Right atrium auricular region (tissue), 2 donors: ENCODE measurements at regions not wholly inside any gene's neighbourhood (a gene's known extent, or its start where the extent isn't known, plus 50 kb on each side); places are given as distances from the start of the nearest gene placed in this dataset.

Source experiments
- DNase-seq: peaks from one replicate; pipeline ENCODE4 v3.0.0-alpha.2; 2019; ENCODE audit warnings: low spot score
- H3K27ac ChIP-seq, 2 donors: fragments of 200-600 bp; sonication (generic); 1 replicate in 1 of 2; 2 replicates in 1 of 2; pipeline ENCODE4 v1.5.1; 2016 to 2019
- H3K27me3 ChIP-seq, 2 donors: fragments of 200-600 bp; sonication (generic); one replicate each; pipeline versions ENCODE4 v1.5.1 to v1.6.0; 2017 to 2019
- H3K36me3 ChIP-seq: fragments of 200-600 bp; sonication (generic); one replicate; pipeline ENCODE4 v1.5.1; 2016
- H3K4me1 ChIP-seq, 2 donors: fragments of 200-600 bp; sonication (generic); one replicate each; pipeline versions ENCODE4 v1.5.1 to v1.6.0; 2017 to 2019
- H3K4me3 ChIP-seq, 2 donors: fragments of 200-600 bp; sonication (generic); 1 replicate in 1 of 2; 2 replicates in 1 of 2; pipeline ENCODE4 v1.5.1; 2017 to 2019; ENCODE audit warnings: mild to moderate bottlenecking in 1 of 2, moderate library complexity in 1 of 2
- H3K9me3 ChIP-seq, 2 donors: fragments of 200-600 bp; sonication (generic); one replicate each; pipeline ENCODE4 v1.5.1; 2019
- TF ChIP-seq, protein P1 (sequence below), 2 donors: fragments of 200-600 bp; sonication (generic); IDR thresholded peaks; one replicate each; pipeline ENCODE4 v1.5.1; 2019; ENCODE audit warnings: antibody characterized with exemption in 2 of 2

DNA sequence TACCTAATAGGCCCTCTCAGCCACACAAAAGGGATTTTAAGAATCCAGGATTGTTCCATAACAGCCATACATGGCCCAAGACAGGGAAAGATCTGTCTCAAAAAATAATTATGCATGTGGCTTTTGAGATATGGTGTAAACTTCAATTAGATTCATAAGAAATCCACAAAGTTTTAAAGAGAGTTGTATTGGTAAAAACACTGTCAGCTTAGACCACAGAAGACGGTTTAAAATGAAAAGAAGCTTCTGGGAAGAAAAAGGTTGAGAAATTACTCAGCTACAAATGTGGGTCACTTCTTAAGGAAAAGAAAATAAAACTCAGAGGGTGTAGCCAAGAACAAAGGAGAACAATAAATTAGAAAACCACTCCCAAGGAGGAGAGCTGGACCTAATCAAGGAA is 191.4 kb downstream of the KIF26A start:
- Histone ChIP-seq H3K36me3 (no peaks in the 10 kb centered on the region), H3K27ac (no peak overlapping the region), H3K4me1 (no peaks in the 10 kb centered on the region), H3K27me3 (no peaks in the 10 kb centered on the region), H3K9me3 (peaks cover 0 to 27% of the 10 kb centered on the region in 2 donors), H3K4me3 (no peak overlapping the region)
- no peak for DNase-seq
- TF ChIP-seq, protein P1, sequence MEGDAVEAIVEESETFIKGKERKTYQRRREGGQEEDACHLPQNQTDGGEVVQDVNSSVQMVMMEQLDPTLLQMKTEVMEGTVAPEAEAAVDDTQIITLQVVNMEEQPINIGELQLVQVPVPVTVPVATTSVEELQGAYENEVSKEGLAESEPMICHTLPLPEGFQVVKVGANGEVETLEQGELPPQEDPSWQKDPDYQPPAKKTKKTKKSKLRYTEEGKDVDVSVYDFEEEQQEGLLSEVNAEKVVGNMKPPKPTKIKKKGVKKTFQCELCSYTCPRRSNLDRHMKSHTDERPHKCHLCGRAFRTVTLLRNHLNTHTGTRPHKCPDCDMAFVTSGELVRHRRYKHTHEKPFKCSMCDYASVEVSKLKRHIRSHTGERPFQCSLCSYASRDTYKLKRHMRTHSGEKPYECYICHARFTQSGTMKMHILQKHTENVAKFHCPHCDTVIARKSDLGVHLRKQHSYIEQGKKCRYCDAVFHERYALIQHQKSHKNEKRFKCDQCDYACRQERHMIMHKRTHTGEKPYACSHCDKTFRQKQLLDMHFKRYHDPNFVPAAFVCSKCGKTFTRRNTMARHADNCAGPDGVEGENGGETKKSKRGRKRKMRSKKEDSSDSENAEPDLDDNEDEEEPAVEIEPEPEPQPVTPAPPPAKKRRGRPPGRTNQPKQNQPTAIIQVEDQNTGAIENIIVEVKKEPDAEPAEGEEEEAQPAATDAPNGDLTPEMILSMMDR (IDR thresholded peaks at IDR 0.05): no peak

DNA sequence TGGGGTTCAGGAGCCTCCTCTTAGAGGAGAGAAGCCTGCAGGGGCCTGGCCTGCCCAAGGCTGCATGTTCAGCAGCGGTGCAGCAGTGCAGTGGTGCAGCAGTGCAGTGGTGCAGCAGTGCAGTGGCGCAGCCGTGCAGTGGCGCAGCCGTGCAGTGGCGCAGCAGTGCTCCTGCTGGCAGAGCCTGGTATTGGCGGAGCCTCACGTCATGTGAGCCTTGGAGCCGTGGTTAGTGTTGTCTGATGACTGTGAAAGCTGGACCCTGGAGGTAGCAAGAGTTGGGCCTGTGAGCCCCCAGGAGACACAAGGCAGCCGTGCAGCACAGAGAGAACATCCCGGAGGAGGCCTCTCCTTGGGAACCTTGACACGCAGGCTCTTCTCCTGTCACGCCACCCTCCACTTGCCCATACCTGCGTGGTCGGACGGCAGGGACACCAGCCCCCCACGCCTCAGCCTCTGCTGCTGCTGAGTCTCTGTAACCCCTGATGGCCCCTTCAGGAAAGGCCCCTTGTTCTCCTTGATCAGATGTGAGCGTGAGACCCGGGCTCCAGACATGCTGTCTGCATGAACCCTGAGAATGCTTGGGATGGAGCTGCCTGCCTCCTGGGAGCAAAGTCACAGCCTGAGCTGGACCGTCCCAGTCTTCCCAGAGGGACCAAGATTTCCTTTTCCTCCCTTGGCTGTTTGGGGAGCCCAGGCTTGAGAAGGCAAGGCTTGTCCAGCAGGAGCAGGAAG is 193.7 kb downstream of the KIF26A start:
- Histone ChIP-seq H3K4me1 (no peaks in the 10 kb centered on the region), H3K27ac (no peak overlapping the region), H3K36me3 (no peaks in the 10 kb centered on the region), H3K27me3 (no peaks in the 10 kb centered on the region), H3K4me3 (no peak overlapping the region), H3K9me3 (peaks cover 0 to 27% of the 10 kb centered on the region in 2 donors)
- DNase-seq: no peak
- TF ChIP-seq, protein P1 (IDR thresholded peaks at IDR 0.05): no peak

DNA sequence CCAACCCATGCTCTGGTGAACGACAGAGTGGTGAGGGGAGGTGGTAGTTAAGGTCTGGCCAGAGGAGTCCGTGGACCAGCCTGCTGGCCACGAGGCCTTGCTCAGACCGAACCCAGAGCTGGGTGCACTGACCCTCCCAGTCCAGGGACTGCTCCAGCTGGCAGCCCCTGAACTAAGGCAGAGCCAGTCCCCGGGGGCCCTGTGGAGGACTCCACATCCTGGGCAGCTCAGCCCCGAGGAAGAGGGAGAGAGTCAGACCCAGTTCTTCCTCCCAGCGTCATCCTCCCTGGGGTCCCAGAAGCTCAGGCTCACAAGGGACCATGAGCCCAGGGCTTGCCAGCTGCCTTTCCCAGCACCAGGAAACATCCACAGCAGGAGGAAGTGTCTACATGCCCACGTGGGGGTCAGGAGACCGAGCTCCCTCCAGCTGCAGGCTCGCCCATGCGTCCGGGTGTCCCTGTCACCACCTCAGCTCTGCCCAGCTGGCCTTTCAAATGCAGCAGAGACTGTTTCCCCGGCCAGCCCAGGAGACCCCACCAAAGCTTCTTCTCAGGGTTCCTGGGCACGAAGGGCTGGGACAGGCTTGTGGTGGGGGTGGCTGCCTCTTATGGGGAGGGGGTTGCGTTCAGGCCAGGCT is 194.4 kb downstream of the KIF26A start:
- no peak for DNase-seq
- Histone ChIP-seq H3K9me3 (peaks cover 0 to 27% of the 10 kb centered on the region in 2 donors), H3K4me3 (no peak overlapping the region), H3K4me1 (no peaks in the 10 kb centered on the region), H3K27me3 (no peaks in the 10 kb centered on the region), H3K27ac (no peak overlapping the region), H3K36me3 (no peaks in the 10 kb centered on the region)
- TF ChIP-seq, protein P1 (IDR thresholded peaks at IDR 0.05): no peak

DNA sequence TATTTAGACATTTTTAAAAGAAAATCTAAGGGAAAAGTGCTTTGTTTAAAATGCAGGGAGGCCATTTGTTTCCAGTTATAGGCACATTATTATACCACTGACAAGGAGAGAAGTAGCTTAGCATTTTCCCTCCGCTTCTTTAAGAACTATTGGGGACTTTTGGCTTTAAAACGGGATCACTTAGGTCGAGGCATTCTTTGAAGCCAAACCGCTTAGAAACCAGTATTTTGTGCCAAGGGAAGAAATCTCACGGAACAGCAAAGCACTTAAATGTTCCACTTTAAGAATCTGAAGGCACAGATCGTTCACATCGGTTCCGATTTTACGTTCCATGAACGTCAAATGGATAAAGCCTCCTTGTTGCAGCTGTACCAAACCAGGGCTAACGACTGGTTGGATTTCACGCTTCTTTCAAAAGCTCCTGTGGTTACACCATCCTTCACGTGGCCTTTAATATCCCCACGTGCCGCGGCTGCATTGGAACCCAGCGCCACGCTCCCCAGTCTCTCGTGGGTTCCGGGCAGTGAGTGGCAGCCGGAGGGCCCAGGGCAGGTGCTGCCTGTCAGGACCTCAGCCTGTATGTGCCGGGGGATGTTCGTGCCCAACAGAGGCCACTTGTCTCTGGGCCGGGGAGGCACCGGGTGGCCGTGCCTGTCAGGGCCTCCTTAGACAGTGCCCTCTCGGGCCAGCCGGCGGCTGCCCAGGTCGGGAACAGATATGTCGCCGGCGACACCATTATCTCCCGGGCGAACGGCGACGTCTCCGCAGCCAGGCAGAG is 195.4 kb downstream of the KIF26A start:
- DNase-seq: no peak
- no peak overlapping the region for H3K27ac ChIP-seq
- H3K4me1 ChIP-seq: no peaks in the 10 kb centered on the region
- H3K9me3 ChIP-seq: peaks cover 3 to 33% of the 10 kb centered on the region in 2 donors
- no peak overlapping the region for H3K4me3 ChIP-seq
- no peaks in the 10 kb centered on the region for H3K27me3 ChIP-seq
- TF ChIP-seq, protein P1 (IDR thresholded peaks at IDR 0.05): no peak
- no peaks in the 10 kb centered on the region for H3K36me3 ChIP-seq

DNA sequence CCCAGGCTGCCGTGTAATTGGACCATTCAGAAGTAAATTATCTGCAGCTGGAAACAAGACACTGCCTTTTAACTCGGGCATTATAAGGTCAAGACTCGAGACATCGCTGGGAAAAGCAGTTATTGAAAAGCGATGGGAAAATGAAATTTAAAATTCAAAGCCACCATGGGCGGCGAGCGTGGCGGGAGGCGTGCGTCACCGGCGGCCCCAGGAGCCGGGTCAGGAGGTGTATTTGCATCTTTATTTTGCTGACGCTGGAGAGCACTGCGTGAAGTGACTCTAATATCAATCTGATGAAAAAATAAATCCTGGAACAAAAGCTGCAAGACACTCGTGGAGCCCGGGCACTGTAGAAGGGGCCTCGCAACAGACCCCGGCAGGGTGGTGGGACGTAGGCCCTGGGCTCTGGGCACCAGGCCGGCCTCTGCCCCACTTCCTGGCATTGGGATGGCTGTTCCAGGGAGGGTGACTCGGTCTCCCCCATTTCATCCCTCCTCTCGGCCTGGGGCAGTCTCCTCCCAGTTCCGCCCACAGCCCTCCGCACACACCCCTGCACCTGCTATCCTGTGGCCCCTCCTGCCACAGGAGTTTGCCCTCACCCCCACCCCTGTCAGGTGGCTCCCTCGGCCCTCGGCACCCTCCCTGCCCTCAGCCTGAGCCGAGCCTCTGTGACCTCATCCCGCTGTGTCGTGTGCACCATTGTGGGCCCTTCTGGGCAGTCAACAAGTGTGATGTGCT is 196.2 kb downstream of the KIF26A start:
- TF ChIP-seq, protein P1 (IDR thresholded peaks at IDR 0.05): no peak
- no peaks in the 10 kb centered on the region for H3K27me3 ChIP-seq
- no peak overlapping the region for H3K27ac ChIP-seq
- no peak overlapping the region for H3K4me3 ChIP-seq
- no peaks in the 10 kb centered on the region for H3K36me3 ChIP-seq
- DNase-seq: no peak
- H3K9me3 ChIP-seq: peaks cover 3 to 28% of the 10 kb centered on the region in 2 donors
- no peaks in the 10 kb centered on the region for H3K4me1 ChIP-seq
